Astrocyte (in vitro differentiated cells and primary cell): ENCODE measurements at regions not wholly inside any gene's neighbourhood (a gene's known extent, or its start where the extent isn't known, plus 50 kb on each side); places are given as distances from the start of the nearest gene placed in this dataset.

Experiments
- EZH2 ChIP-seq: IDR thresholded peaks from 2 replicates; pipeline ENCODE4 v1.6.1; 2012; ENCODE audit warnings: mild to moderate bottlenecking, low read length, inconsistent platforms; ENCODE audit not compliant: insufficient read depth
- TF ChIP-seq, protein P1 (sequence below): IDR thresholded peaks from 2 replicates; pipeline ENCODE4 v1.5.1; 2011; ENCODE audit warnings: low read depth, mild to moderate bottlenecking, inconsistent platforms, low read length, moderate library complexity; ENCODE audit not compliant: insufficient read depth

DNA sequence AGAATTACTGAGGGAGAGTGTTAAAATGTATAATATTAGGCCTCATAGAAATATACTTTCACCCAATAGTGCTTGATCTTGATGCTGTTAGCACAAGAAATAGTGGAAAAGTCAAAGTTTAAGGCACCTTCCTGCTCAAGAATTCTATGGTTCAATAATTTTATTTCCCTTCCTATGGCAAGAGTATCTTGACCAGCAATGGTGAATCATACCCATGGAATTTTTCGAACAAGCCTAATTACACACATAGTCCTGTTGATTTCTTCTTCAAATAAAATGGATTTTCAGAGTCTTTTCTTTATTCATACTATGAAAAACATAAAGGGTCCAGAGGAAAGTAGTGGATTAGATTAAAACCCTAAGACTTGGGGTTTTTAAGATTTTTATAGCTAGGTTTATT is 810.6 kb downstream of the CDH11 start:
- TF ChIP-seq, protein P1, sequence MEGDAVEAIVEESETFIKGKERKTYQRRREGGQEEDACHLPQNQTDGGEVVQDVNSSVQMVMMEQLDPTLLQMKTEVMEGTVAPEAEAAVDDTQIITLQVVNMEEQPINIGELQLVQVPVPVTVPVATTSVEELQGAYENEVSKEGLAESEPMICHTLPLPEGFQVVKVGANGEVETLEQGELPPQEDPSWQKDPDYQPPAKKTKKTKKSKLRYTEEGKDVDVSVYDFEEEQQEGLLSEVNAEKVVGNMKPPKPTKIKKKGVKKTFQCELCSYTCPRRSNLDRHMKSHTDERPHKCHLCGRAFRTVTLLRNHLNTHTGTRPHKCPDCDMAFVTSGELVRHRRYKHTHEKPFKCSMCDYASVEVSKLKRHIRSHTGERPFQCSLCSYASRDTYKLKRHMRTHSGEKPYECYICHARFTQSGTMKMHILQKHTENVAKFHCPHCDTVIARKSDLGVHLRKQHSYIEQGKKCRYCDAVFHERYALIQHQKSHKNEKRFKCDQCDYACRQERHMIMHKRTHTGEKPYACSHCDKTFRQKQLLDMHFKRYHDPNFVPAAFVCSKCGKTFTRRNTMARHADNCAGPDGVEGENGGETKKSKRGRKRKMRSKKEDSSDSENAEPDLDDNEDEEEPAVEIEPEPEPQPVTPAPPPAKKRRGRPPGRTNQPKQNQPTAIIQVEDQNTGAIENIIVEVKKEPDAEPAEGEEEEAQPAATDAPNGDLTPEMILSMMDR: no peak
- TF ChIP-seq EZH2: no peak
